Breast epithelium (tissue), 3 donors: ENCODE measurements at regions not wholly inside any gene's neighbourhood (a gene's known extent, or its start where the extent isn't known, plus 50 kb on each side); places are given as distances from the start of the nearest gene placed in this dataset.

Experiments used
- CTCF ChIP-seq, 3 donors: fragments of 450-650 bp; IDR thresholded peaks; one replicate each; pipeline ENCODE4 v1.5.1; 2016 to 2017; ENCODE audit warnings: antibody characterized with exemption in 3 of 3, mild to moderate bottlenecking in 3 of 3, moderate library complexity in 3 of 3
- POLR2A ChIP-seq: fragments of 450-650 bp; IDR thresholded peaks from one replicate; pipeline ENCODE4 v1.6.1; 2016; ENCODE audit warnings: antibody characterized with exemption, mild to moderate bottlenecking, moderate library complexity

GRCh38 chr6:150766201-150766997 lies 99.1 kb upstream of the MTHFD1L start:
- TF ChIP-seq CTCF (IDR thresholded peaks at IDR 0.05) (no peak), POLR2A (no peak)
